Bronchial epithelial cell (primary cell): ENCODE measurements at regions not wholly inside any gene's neighbourhood (a gene's known extent, or its start where the extent isn't known, plus 50 kb on each side); places are given as distances from the start of the nearest gene placed in this dataset.
A peak's percentile ranks its signal among the peaks of the same experiment; 100 is the strongest.

Experiments
- DNase-seq: peaks from one replicate; pipeline ENCODE4 v3.0.0-alpha.2; 2010; ENCODE audit warnings: low read depth
- FAIRE-seq: peaks from 2 replicates; lab custom pipeline; 2011; peaks lifted over from hg19 to GRCh38; lab: Jason Lieb, UNC
- H3K27me3 ChIP-seq: 2 replicates; pipeline ENCODE4 v1.5.1; 2011; ENCODE audit warnings: low read length; ENCODE audit not compliant: control insufficient read depth, insufficient read depth
- H3K36me3 ChIP-seq: 2 replicates; pipeline ENCODE4 v1.5.1; 2011; ENCODE audit warnings: low read length; ENCODE audit not compliant: control insufficient read depth, insufficient read depth
- H3K4me3 ChIP-seq: 2 replicates; pipeline ENCODE4 v1.5.1; 2011; ENCODE audit warnings: mild to moderate bottlenecking, low read depth, low read length, control low read depth
- TF ChIP-seq, protein P1 (sequence below): IDR thresholded peaks from 2 replicates; pipeline ENCODE4 v1.5.1; 2011; ENCODE audit warnings: mild to moderate bottlenecking, moderate library complexity, low read length, control low read depth, inconsistent platforms; ENCODE audit not compliant: insufficient read depth, severe bottlenecking

DNA sequence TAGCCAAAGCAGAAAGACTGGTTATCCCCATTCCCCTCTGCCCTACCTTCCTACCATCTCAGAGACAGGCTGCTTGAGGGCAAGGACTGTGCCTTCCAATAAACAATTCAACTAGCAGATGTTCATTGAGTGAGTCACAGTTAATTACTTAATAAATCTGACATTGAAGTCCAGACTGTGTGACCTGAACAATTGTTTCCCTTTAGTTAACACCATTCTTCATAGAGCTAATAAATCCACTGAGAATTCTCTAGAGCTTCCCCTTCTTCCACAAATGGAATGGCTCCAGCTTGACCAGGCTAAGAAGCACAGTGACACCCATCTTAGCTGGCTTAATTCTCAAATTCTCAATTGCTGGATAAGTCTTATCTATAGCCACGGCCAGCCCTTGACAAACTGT is 61.9 kb upstream of the GJA5 start:
- TF ChIP-seq, protein P1, sequence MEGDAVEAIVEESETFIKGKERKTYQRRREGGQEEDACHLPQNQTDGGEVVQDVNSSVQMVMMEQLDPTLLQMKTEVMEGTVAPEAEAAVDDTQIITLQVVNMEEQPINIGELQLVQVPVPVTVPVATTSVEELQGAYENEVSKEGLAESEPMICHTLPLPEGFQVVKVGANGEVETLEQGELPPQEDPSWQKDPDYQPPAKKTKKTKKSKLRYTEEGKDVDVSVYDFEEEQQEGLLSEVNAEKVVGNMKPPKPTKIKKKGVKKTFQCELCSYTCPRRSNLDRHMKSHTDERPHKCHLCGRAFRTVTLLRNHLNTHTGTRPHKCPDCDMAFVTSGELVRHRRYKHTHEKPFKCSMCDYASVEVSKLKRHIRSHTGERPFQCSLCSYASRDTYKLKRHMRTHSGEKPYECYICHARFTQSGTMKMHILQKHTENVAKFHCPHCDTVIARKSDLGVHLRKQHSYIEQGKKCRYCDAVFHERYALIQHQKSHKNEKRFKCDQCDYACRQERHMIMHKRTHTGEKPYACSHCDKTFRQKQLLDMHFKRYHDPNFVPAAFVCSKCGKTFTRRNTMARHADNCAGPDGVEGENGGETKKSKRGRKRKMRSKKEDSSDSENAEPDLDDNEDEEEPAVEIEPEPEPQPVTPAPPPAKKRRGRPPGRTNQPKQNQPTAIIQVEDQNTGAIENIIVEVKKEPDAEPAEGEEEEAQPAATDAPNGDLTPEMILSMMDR = no peak
- Histone ChIP-seq H3K27me3 (no peaks in the 10 kb centered on the region), H3K36me3 (no peaks in the 10 kb centered on the region), H3K4me3 (no peak overlapping the region)
- FAIRE-seq (no peak), DNase-seq (peak; percentile 41)

DNA sequence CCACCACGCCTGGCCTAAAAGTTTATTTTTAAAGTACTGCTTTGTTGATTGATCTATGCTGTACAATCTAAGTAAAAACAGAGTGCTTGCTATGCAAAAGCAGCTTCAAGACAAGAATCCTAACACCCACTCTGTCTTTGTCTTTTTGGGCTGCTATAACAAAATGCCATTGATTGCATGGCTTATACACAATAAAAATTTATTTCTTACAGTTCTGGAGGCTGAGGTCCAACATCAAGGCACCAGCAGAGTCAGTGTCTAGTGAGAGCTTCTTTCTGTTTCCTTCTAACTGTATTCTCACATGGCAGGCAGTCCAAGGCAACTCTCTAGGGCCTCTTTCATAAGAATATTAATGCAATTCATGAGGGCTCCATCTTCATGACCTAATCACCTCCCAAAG is 63.6 kb upstream of the GJA5 start:
- DNase-seq (no peak), FAIRE-seq (no peak)
- H3K4me3 ChIP-seq = no peak overlapping the region
- TF ChIP-seq, protein P1 = no peak
- no peaks in the 10 kb centered on the region for H3K36me3 ChIP-seq
- H3K27me3 ChIP-seq = no peaks in the 10 kb centered on the region

DNA sequence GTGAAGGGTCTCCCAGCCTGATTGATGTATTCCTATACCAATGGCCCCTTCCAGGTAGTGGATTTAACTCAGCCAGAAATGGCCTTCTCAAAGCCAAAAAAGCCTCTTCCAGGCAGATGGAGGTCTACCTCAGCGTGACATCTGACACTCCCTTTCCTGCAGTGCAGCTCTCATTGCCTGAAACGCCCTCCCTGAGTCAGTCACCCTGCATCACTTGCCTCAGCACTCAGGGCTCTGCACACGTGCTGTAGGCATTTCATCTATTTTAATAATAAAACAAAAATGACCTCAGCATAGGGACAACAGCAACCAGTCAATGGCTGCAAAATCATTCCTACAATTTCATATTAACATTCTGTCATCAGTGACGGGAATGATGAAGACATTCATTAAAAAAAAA is 64.4 kb upstream of the GJA5 start:
- no peak for FAIRE-seq
- DNase-seq = peak; percentile 33
- Histone ChIP-seq H3K4me3 (no peak overlapping the region), H3K27me3 (no peaks in the 10 kb centered on the region), H3K36me3 (no peaks in the 10 kb centered on the region)
- TF ChIP-seq, protein P1 = no peak

DNA sequence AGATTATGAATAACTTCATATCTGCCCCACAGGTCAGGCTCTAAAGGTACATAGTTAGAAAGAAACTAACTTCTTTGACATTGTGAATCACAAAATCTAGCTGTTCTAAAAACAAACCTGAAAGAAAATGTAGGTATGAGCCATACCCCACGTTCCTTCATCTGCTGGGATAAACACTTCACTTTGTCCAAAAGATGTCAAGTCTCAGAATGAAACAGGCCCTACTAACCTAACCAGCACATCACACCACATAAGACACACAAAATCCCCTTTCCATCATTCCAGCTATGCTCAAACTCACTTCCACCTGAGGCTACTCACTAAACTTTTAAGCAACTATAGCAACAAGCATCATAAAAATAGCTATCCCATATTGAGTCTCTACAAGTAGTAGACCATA is 65.2 kb upstream of the GJA5 start:
- no peak for FAIRE-seq
- TF ChIP-seq, protein P1 = no peak

DNA sequence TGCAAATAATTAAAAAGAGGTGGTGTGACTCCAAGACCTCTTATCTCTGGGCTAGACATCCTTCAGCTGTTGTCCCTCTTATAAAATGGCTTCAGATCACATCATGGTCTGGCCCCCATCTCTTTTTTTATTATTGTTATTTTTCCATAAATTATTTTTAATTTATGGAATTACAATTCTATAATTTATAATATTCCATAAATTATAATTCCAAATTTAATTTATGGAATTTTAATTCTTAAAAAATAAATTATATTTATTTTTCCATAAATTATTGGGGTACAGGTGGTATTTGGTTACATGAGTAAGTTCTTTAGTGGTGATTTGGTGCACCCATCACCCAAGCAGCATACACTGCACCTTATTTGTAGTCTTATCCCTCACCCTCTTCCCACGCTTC is 65.9 kb upstream of the GJA5 start:
- Histone ChIP-seq H3K36me3 (no peaks in the 10 kb centered on the region), H3K27me3 (no peaks in the 10 kb centered on the region), H3K4me3 (no peak overlapping the region)
- TF ChIP-seq, protein P1 = no peak
- FAIRE-seq (no peak), DNase-seq (no peak)

More for the DNA sequence above, 65.2 kb upstream of the GJA5 start:
- DNase-seq = no peak
- Histone ChIP-seq H3K4me3 (no peak overlapping the region), H3K36me3 (no peaks in the 10 kb centered on the region), H3K27me3 (no peaks in the 10 kb centered on the region)

DNA sequence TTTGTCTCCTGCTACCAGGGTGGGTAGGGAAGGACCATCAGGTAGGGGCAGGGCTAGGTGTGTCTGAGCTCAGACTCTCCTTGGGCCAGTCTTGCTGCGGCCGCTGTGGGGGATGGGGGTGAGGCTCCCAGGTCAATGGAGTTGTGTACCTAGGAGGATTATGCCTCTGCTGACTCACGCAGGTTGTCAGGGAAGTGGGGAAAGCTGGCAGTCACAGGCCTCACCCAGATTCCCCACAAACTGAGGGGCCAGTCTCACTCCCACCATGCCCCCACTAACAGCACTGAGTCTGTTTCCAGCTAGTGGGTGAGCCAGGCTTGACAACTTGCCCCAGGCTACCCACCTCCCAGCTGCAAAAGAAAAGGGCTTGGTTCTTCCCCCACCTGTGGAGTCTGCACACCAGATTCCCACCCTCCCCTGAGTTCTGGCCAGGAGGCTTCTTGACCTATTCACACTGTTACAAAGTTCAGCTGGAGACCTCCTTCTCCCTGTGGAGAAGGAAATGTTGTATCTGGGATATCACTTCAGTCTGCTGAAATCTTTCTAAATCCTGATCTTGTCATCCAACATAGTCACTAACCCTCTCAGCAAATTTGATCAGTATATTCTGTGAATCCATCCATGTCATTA is 69.2 kb upstream of the GJA8 start:
- no peak overlapping the region for H3K4me3 ChIP-seq
- no peak for FAIRE-seq
- H3K36me3 ChIP-seq = no peaks in the 10 kb centered on the region
- no peaks in the 10 kb centered on the region for H3K27me3 ChIP-seq
- peak; percentile 62 for DNase-seq
- TF ChIP-seq, protein P1 = no peak
